ENCODE measurements at regions not wholly inside any gene's neighbourhood (a gene's known extent, or its start where the extent isn't known, plus 50 kb on each side); places are given as distances from the start of the nearest gene placed in this dataset.

DNA sequence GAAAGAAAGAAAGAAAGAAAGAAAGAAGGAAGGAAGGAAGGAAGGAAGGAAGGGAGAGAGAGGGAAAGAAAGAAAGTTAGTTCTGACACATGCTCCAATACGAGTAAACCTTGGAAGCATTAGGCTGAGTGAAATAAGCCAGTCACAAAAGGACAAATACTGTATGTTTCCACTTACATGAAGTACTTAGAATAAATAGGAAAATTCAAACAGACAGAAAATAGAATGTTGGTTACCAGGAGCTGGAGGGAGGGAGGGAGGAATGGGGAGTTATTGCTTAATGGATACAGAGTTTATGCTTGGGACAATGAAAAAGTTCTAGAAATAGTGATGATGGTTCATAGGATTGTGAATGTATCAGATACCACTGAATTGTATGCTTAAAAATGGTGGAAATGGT is 75.2 kb upstream of the CDH4 start (continued):
- TF ChIP-seq, protein P1, sequence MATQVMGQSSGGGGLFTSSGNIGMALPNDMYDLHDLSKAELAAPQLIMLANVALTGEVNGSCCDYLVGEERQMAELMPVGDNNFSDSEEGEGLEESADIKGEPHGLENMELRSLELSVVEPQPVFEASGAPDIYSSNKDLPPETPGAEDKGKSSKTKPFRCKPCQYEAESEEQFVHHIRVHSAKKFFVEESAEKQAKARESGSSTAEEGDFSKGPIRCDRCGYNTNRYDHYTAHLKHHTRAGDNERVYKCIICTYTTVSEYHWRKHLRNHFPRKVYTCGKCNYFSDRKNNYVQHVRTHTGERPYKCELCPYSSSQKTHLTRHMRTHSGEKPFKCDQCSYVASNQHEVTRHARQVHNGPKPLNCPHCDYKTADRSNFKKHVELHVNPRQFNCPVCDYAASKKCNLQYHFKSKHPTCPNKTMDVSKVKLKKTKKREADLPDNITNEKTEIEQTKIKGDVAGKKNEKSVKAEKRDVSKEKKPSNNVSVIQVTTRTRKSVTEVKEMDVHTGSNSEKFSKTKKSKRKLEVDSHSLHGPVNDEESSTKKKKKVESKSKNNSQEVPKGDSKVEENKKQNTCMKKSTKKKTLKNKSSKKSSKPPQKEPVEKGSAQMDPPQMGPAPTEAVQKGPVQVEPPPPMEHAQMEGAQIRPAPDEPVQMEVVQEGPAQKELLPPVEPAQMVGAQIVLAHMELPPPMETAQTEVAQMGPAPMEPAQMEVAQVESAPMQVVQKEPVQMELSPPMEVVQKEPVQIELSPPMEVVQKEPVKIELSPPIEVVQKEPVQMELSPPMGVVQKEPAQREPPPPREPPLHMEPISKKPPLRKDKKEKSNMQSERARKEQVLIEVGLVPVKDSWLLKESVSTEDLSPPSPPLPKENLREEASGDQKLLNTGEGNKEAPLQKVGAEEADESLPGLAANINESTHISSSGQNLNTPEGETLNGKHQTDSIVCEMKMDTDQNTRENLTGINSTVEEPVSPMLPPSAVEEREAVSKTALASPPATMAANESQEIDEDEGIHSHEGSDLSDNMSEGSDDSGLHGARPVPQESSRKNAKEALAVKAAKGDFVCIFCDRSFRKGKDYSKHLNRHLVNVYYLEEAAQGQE (IDR thresholded peaks at IDR 0.05; ENCODE audit: low read depth, low read length) = no peak
- TF ChIP-seq MEF2A (IDR thresholded peaks at IDR 0.05; ENCODE audit: borderline replicate concordance, low read depth) = no peak
- no peak for TF ChIP-seq EP300 (IDR thresholded peaks at IDR 0.05; ENCODE audit: borderline replicate concordance in 1 of 2, low read depth in 1 of 2, low read length in 1 of 2)
- TF ChIP-seq, protein P2, sequence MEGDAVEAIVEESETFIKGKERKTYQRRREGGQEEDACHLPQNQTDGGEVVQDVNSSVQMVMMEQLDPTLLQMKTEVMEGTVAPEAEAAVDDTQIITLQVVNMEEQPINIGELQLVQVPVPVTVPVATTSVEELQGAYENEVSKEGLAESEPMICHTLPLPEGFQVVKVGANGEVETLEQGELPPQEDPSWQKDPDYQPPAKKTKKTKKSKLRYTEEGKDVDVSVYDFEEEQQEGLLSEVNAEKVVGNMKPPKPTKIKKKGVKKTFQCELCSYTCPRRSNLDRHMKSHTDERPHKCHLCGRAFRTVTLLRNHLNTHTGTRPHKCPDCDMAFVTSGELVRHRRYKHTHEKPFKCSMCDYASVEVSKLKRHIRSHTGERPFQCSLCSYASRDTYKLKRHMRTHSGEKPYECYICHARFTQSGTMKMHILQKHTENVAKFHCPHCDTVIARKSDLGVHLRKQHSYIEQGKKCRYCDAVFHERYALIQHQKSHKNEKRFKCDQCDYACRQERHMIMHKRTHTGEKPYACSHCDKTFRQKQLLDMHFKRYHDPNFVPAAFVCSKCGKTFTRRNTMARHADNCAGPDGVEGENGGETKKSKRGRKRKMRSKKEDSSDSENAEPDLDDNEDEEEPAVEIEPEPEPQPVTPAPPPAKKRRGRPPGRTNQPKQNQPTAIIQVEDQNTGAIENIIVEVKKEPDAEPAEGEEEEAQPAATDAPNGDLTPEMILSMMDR (IDR thresholded peaks at IDR 0.05) = no peak
- TF ChIP-seq, protein P3, sequence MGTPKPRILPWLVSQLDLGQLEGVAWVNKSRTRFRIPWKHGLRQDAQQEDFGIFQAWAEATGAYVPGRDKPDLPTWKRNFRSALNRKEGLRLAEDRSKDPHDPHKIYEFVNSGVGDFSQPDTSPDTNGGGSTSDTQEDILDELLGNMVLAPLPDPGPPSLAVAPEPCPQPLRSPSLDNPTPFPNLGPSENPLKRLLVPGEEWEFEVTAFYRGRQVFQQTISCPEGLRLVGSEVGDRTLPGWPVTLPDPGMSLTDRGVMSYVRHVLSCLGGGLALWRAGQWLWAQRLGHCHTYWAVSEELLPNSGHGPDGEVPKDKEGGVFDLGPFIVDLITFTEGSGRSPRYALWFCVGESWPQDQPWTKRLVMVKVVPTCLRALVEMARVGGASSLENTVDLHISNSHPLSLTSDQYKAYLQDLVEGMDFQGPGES (IDR thresholded peaks at IDR 0.05; ENCODE audit: low read depth, low read length) = no peak
- no peak for TF ChIP-seq GABPA (IDR thresholded peaks at IDR 0.05; ENCODE audit: low read depth)

DNA sequence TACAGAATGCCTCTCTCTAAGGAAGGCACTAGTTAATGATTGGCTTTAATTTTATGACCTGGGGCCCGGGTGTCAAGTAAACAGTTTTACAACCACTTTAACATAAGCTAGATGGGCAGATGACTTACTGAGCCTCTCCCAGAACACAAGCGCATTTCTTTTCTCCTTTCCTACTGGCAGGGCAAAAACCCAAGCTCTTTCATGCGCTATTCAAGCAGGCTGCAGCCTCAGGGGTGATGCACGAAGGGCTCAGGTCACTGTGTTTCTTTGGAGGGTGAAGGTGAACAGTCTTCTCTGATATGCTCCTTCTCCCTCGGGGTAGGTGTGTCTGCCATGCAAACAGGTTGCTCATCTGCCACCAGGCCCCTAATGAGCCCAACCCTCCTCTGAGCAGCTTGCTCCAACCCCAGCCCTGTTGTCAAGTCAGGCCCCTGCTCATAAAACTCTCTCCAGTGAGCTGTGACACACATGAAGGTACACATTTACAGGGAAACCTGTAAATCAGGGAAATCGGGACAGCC is 73.5 kb upstream of the CDH4 start:
- Histone ChIP-seq H3K9me2 (no peaks in the 10 kb centered on the region), H3K4me1 (ENCODE audit: control insufficient read depth in 1 of 2, insufficient read depth in 2 of 2, low read depth in 1 of 2, low read length in 1 of 2) (no peaks in the 10 kb centered on the region), H3K4me3 (ENCODE audit: low read depth in 2 of 2, low read length in 1 of 2) (no peak overlapping the region), H4K20me1 (ENCODE audit: insufficient read depth) (no peaks in the 10 kb centered on the region), H3K27me3 (ENCODE audit: insufficient read depth) (no peaks in the 10 kb centered on the region), H2AFZ (ENCODE audit: low read depth) (no peak overlapping the region), H3F3A (replicated peaks; ENCODE audit: insufficient read depth) (no peaks in the 10 kb centered on the region), H3K4me2 (no peak overlapping the region), H3K36me3 (replicated peaks in 1 of 2; ENCODE audit: control insufficient read depth in 1 of 2, insufficient read depth in 2 of 2, low read length in 1 of 2) (no peaks in the 10 kb centered on the region), H3K27ac (ENCODE audit: low read depth in 2 of 2, low read length in 1 of 2) (no peak overlapping the region), H3K9me3 (no peaks in the 10 kb centered on the region), H3K79me2 (ENCODE audit: insufficient read depth) (no peaks in the 10 kb centered on the region), H3K9ac (no peak overlapping the region)
- POLR2A ChIA-PET = no interaction called here
- CTCF ChIA-PET = interaction anchor here (0.6 to 1.1 kb wide), 2 partner anchors 50 to 51 kb away, joined by 3 read pairs; no protein-coding TSS in a partner anchor
- WGBS (ENCODE audit: low lambda C conversion rate) = 28% methylated on average over 6 of the region's 6 CpGs
- TF ChIP-seq FOSL2 (IDR thresholded peaks at IDR 0.05; ENCODE audit: borderline replicate concordance, low read depth) (no peak), TEAD4 (IDR thresholded peaks at IDR 0.05; ENCODE audit: borderline replicate concordance, insufficient read depth) (no peak), GABPA (IDR thresholded peaks at IDR 0.05; ENCODE audit: low read depth) (no peak), TAF1 (IDR thresholded peaks at IDR 0.05; ENCODE audit: borderline replicate concordance, low read depth, low read length) (no peak), TCF12 (IDR thresholded peaks at IDR 0.05) (no peak), ELF1 (IDR thresholded peaks at IDR 0.05) (no peak), NFIC (IDR thresholded peaks at IDR 0.05; ENCODE audit: borderline replicate concordance) (no peak), RXRA (IDR thresholded peaks at IDR 0.05; ENCODE audit: borderline replicate concordance, low read depth) (no peak)
- TF ChIP-seq, protein P4, sequence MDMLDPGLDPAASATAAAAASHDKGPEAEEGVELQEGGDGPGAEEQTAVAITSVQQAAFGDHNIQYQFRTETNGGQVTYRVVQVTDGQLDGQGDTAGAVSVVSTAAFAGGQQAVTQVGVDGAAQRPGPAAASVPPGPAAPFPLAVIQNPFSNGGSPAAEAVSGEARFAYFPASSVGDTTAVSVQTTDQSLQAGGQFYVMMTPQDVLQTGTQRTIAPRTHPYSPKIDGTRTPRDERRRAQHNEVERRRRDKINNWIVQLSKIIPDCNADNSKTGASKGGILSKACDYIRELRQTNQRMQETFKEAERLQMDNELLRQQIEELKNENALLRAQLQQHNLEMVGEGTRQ (IDR thresholded peaks at IDR 0.05; ENCODE audit: borderline replicate concordance, low read depth, low read length) = no peak
- TF ChIP-seq, protein P3 (IDR thresholded peaks at IDR 0.05; ENCODE audit: low read depth, low read length) = no peak
- TF ChIP-seq, protein P5, sequence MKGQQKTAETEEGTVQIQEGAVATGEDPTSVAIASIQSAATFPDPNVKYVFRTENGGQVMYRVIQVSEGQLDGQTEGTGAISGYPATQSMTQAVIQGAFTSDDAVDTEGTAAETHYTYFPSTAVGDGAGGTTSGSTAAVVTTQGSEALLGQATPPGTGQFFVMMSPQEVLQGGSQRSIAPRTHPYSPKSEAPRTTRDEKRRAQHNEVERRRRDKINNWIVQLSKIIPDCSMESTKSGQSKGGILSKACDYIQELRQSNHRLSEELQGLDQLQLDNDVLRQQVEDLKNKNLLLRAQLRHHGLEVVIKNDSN (IDR thresholded peaks at IDR 0.05; ENCODE audit: borderline replicate concordance, low read depth) = no peak
- DNase-seq = no peak

All from SK-N-SH (cell line).